GM21447 (cell line): ENCODE measurements at regions not wholly inside any gene's neighbourhood (a gene's known extent, or its start where the extent isn't known, plus 50 kb on each side); places are given as distances from the start of the nearest gene placed in this dataset.

Source experiments
- ATAC-seq: cut with Tn5 transposase; IDR thresholded peaks from one replicate; pipeline ENCODE4 v1.9.1; 2021; ENCODE audit not compliant: unreplicated experiment

GRCh38 chr11:15615398-15616096 lies 500.8 kb downstream of the INSC start:
- no peak for ATAC-seq

DNA sequence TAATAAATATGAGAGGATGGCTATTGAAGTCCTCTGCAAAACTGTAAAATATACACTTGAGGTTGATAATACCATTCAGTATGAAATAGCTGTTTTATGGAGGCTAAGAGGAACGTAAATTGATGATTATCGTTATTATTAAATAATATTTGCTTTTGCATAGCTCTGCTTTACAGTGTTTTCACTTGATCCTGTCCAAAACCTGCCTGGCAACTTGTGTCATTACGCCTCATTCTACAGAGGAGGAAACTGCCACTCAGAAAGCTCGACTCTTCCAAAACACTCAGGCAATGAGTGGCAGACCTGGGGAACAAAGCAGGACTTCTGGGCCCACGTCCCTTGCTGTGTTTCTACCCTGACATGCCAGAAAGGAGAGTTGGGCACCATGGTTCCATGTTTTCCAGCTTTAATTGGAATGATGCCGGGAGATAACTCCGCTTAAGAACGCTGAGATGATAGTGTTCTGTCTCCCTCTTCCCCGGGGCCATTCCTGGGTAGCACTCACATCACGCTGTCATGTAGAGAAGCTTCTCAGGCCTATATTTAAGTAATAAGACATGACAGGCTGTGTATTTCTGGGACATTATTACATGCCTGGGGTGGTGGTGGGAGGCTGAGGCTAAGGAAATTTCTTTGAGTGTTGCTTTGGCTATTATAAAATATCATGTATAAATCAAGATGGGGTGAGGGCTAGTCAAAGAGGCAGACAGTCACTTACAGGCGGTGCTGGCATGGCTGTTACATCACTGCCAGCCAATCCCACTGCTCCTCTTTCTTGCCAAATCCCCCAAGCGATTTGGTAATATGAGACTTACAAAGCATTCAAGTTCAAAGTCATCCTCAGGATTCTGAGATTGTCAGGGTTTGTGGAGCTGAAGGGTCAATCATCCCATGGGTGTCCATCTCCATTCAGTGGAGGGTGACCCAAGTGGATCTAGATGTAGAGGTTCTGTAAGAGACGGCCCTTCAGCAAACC lies 501.7 kb downstream of the INSC start:
- ATAC-seq, result no peak

DNA sequence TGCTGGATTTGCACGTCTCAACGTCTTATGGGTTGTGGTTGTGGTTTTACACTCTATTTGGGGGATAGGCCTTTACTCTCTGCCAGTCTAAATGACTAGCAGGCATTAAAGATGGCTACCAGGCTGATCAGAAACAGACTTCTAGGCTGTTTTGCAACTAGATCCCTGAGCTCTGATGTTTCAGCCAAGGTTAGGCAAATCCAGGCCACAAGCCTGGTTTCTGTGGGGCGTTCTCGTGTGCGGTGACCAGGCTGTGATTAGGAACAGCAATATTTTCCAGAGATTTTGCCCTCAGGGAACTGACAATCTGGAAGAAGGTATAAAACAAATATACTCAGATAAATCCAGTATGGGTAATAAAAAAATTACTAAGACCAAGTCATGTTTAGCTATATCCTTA lies 502.4 kb downstream of the INSC start:
- ATAC-seq, result no peak

DNA sequence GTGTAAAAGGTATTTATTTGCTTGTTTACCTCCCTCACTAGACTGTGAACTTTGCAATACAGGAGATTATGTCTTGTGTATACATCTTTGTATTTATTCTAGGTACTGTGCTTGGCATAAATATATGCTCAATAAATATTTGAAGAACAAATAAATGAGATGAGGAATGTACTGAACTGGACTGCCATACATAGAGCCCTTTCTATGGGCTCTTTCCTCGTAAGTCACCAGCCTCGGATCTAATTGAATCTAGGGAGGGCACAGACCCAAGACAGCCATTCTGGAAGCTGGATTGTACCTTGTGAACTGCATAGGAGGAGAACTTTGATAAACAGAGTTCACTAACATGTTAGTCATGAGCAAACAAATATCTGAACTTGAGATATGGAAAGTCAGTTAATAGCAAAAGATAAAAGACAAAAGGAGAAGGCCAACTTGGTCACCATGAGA lies 503.9 kb downstream of the INSC start:
- no peak for ATAC-seq

- no peak for ATAC-seq
Measured at GRCh38 chr11:15621565-15621964, 506.8 kb downstream of the INSC start.

- ATAC-seq, result no peak
Measured at GRCh38 chr11:15622231-15622890, 507.6 kb downstream of the INSC start.

GRCh38 chr11:15624701-15625100 lies 510.0 kb downstream of the INSC start:
- ATAC-seq, result no peak

GRCh38 chr11:15625691-15626090 lies 511.0 kb downstream of the INSC start:
- no peak for ATAC-seq

GRCh38 chr11:15627560-15627959 lies 512.8 kb downstream of the INSC start:
- no peak for ATAC-seq

DNA sequence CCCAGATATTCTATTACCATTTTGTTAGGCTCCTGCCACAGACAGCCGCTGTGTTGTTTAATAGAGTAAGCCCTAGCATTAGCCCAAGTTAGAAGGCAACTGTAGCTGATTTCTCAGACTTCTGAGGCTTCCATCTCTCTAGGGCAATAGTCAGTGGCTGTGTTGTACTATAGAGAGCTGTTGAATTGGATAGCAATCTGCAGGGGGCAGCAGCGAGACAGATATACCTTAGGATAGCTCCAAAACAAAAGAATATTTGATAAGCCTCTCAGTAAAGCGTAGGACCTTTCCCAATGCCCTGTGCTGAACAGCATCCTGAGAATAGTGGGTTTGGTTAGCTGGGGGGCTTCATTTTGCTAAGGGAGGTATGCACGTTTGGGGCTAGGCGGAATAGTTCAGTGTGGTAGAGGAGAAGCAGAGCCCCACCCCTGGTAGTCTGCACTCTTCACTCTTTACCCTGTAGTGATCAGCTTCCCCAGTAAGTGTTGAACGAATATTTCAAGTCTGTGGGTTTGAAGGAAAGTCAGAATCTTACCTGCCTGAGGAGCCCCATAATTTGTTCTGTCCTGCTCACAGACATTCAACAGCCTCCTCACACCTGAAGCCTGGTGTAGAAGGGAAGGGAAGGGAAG lies 515.1 kb downstream of the INSC start:
- no peak for ATAC-seq

DNA sequence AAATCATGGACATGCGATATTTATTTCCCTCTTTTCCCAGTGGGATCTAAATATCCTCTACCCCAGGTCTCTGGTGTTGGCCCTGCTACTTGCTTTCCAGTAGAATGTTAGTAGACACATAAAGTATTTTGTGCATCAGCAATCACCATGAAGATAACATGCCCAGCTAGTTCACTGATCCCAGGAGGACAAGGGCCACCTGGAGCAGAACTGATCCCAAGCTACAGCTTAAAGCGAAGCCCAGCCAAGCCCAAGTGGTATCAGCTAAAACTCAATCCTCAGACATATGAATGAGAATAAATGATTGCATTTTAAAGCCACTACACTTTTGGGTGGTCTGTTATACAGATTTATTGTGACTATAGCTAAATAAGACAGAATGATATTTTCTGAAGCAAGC lies 516.2 kb downstream of the INSC start:
- no peak for ATAC-seq

DNA sequence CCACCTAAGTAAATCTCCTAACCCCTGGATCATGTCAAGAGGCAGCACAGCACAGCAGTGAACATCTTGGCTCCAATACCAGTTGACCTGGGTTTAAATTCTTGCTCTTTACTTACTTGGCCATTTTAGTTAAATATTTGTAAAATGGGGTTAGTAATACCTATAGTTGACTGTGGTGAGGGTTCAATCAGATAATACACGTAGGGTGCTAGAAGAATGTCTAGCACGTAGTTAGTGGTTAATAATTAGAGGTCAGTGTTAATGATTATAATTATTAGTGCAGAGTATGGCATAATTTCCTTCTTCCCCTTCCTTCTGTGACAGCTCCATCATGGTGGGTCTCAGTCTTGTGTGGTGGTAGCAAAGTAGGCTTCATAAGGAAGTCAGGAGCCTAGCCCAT lies 520.8 kb downstream of the INSC start:
- no peak for ATAC-seq

GRCh38 chr11:15636521-15637089 lies 521.9 kb downstream of the INSC start:
- ATAC-seq, result no peak

DNA sequence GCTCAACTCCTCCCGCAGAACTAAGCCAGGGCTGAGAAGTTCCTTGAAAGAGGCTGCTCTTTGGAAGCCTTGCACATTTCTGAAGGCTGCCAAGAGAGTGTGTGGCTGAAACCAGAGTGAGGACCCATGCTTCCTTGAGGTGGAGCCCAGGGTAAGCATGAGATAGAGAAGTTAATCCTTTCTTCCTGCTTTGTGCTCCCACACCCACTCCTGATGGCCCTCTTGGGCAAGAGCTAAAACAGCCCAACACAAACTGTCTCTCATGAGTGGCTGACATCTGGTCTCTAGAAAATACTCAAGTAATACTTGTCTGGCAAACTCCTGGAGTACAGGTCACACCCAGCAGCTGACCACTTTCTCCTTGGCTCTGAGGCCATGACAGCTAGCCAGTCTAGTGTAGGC lies 523.7 kb downstream of the INSC start:
- no peak for ATAC-seq

DNA sequence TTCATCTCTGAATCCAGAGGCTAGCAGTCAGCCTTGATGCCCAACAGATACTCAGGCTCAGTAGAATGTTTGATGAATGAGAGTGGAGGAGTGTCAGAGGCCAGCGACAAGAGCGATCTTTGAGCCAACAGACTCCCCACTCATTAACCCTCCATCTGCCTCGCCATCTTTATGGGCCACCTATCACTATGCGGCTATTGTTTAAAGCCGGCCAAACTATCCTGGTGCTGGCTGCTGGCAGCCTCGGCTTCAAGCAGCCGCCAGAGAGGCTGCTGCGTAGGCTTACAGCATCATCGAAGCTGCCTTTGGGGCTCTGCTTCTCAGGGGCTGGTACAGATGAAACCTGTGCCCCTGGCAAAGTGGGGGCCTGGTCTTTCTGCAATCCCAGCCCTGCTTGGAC lies 525.6 kb downstream of the INSC start:
- ATAC-seq, result no peak

DNA sequence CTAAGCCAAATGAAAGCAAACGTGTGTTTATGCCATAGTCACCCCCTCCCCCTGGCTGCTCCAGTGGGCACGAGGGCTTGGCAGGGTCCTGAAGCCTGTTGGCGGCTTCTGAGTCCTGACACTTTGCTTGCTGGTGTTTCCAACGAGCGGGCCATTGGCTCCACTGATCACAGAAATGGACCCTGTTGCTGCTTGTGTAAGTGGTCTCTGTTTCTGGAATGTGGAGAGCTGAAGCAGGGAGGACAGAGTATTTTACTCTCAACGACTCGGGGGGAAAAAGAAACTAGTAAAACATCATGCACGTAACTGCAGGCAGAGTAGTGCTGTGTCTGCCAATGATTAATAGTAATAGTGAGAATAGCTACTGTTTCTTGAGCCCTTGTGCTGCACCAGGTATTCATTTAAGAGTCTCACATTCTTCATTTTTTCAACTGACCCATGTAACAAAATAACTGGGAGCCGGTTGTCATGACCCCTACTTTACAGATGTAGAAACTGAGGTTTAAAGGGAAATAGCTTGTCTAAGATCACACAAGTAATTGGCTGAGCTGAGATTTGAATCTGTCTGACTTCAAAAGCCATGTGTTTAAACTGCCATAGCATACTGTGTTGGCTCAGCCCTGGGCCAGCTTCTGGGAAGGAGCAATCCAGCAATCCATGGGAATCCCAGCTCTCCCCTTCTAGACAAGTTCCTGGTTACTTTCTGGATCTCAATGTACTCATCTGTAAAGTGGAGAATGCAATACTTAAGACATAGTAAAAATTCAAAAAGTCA lies 526.7 kb downstream of the INSC start:
- no peak for ATAC-seq

DNA sequence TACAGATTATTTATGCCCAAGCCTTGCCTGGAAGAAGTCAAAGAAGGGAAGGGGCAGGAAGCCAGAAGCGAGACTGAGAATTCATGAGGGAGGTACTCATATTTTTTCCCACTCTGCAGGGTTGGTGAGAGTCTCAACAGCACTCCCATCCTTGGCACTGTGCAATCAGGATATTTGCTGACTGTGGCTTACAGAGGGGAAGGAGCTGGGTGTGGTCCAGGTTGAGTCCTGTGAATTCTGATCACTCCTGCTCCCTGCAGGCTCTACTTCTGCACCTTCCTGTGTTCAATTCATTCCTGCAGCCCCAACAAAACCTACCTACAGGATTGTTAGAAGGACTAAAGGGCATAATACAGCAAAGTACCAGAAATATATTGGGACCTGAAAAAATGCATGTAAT lies 530.5 kb downstream of the INSC start:
- no peak for ATAC-seq

DNA sequence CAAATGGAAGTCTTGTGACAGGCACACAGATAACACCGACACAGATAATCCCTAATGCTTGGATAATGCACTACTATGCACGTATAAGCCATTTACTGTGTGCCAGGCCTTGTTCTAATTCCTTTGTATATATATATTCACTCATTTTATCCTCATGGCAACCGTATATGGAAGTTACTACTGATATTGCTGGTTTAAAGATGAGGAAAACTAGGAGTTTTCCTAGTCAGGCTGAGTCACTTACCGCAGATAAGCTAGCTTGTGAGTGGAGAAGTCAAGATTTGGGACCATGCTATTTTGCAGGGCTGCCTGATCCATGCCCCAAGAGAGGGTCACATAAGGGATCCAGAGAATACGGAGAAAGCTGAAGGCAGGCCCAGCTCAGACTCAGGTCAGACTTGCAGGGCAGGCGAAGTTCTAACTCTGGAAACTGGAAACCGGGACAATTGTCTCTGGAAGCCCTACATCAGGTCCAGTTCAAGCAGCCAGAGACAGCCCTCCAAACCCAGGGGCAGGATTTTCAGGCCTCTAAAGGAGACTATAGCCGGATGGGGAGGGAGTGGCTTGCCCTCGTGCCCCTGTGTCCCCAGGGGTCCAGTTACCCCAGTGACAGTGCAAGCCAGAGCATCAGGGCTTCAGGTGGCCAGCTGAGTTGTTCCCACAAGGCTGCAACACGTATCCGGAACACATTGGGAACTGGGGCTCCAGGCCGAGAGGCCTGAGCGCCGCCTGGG lies 534.8 kb downstream of the INSC start:
- ATAC-seq, result no peak
